HepG2 (cell line): ENCODE measurements at regions not wholly inside any gene's neighbourhood (a gene's known extent, or its start where the extent isn't known, plus 50 kb on each side); places are given as distances from the start of the nearest gene placed in this dataset.
A peak's percentile ranks its signal among the peaks of the same experiment; 100 is the strongest.

Source experiments
- AKAP8 ChIP-seq: sonication (generic); formaldehyde crosslinking; IDR thresholded peaks from 2 replicates; pipeline ENCODE4 v1.5.1; 2020; ENCODE audit warnings: mild to moderate bottlenecking, missing genetic modification reagents
- ARNTL ChIP-seq: sonication (generic); formaldehyde crosslinking; IDR thresholded peaks from 2 replicates; pipeline ENCODE4 v1.4.0; 2020; ENCODE audit warnings: mild to moderate bottlenecking, missing genetic modification reagents
- BORCS8-MEF2B ChIP-seq: sonication (generic); formaldehyde crosslinking; IDR thresholded peaks from 2 replicates; pipeline ENCODE4 v1.8.0; 2022; ENCODE audit warnings: mild to moderate bottlenecking, missing genetic modification reagents
- CHD4 ChIP-seq: fragments of 200-600 bp; sonication (generic); IDR thresholded peaks from 2 replicates; pipeline ENCODE4 v1.7.0; 2017; ENCODE audit warnings: mild to moderate bottlenecking, low read length, borderline replicate concordance
- GZF1 ChIP-seq: sonication (generic); formaldehyde crosslinking; IDR thresholded peaks from 2 replicates; pipeline ENCODE4 v1.5.1; 2020; ENCODE audit warnings: mild to moderate bottlenecking, missing genetic modification reagents
- KDM4B ChIP-seq: sonication (generic); formaldehyde crosslinking; IDR thresholded peaks from 2 replicates; pipeline ENCODE4 v1.4.0; 2020; ENCODE audit warnings: missing genetic modification reagents
- MAZ ChIP-seq, 2 experiments: sonication (generic) in 1 of 2; formaldehyde crosslinking in 1 of 2; IDR thresholded peaks; 2 replicates each; pipeline versions ENCODE4 v1.5.0 to v1.6.1; 2012 to 2020; ENCODE audit warnings: low read depth in 2 of 2, mild to moderate bottlenecking in 2 of 2, borderline replicate concordance in 1 of 2, improper control_type of control experiment in 1 of 2, low read length in 1 of 2, missing genetic modification reagents in 1 of 2, moderate library complexity in 1 of 2
- THAP11 ChIP-seq: IDR thresholded peaks from 2 replicates; pipeline ENCODE4 v1.6.1; 2016; ENCODE audit warnings: missing biosample characterization, missing genetic modification reagents
- ZBTB20 ChIP-seq: sonication (generic); formaldehyde crosslinking; IDR thresholded peaks from 2 replicates; pipeline ENCODE4 v1.8.1; 2023; ENCODE audit warnings: missing genetic modification reagents, low read depth, mild to moderate bottlenecking, borderline replicate concordance
- ZBTB7B ChIP-seq: sonication (generic); formaldehyde crosslinking; IDR thresholded peaks from 2 replicates; pipeline ENCODE4 v1.4.0; 2020; ENCODE audit warnings: missing genetic modification reagents
- ZEB1 ChIP-seq: IDR thresholded peaks from 2 replicates; pipeline ENCODE4 v1.6.1; 2012; ENCODE audit warnings: mild to moderate bottlenecking, low read depth, inconsistent platforms; ENCODE audit not compliant: insufficient replicate concordance
- ZNF251 ChIP-seq: sonication (generic); formaldehyde crosslinking; IDR thresholded peaks from 2 replicates; pipeline ENCODE4 v1.9.0; 2021; ENCODE audit warnings: mild to moderate bottlenecking, missing genetic modification reagents
- ZNF33B ChIP-seq: sonication (generic); formaldehyde crosslinking; IDR thresholded peaks from 2 replicates; pipeline ENCODE4 v1.5.1; 2020; ENCODE audit warnings: mild to moderate bottlenecking, missing genetic modification reagents
- ZNF34 ChIP-seq: sonication (generic); formaldehyde crosslinking; IDR thresholded peaks from 2 replicates; pipeline ENCODE4 v1.4.0; 2020; ENCODE audit warnings: mild to moderate bottlenecking, missing genetic modification reagents, borderline replicate concordance
- ZNF367 ChIP-seq: sonication (generic); formaldehyde crosslinking; IDR thresholded peaks from 2 replicates; pipeline ENCODE4 v1.4.0; 2020; ENCODE audit warnings: missing genetic modification reagents, borderline replicate concordance
- ZNF451 ChIP-seq: sonication (generic); formaldehyde crosslinking; IDR thresholded peaks from 2 replicates; pipeline ENCODE4 v1.5.0; 2020; ENCODE audit warnings: mild to moderate bottlenecking, missing genetic modification reagents
- ZNF562 ChIP-seq: sonication (generic); formaldehyde crosslinking; IDR thresholded peaks from 2 replicates; pipeline ENCODE4 v1.8.0; 2022; ENCODE audit warnings: missing genetic modification reagents, borderline replicate concordance
- ZNF709 ChIP-seq: sonication (generic); formaldehyde crosslinking; IDR thresholded peaks from 2 replicates; pipeline ENCODE4 v1.5.0; 2020; ENCODE audit warnings: mild to moderate bottlenecking, missing genetic modification reagents
- ZNF768 ChIP-seq: sonication (generic); formaldehyde crosslinking; IDR thresholded peaks from 2 replicates; pipeline ENCODE4 v1.4.0; 2020; ENCODE audit warnings: missing genetic modification reagents
- ZNF816 ChIP-seq: sonication (generic); formaldehyde crosslinking; IDR thresholded peaks from 2 replicates; pipeline ENCODE4 v1.8.0; 2022; ENCODE audit warnings: missing genetic modification reagents, mild to moderate bottlenecking, borderline replicate concordance
- ZNF891 ChIP-seq: sonication (generic); formaldehyde crosslinking; IDR thresholded peaks from 2 replicates; pipeline ENCODE4 v1.5.0; 2020; ENCODE audit warnings: mild to moderate bottlenecking, missing genetic modification reagents
- TF ChIP-seq, protein P1 (sequence below): sonication (generic); formaldehyde crosslinking; IDR thresholded peaks from 2 replicates; pipeline ENCODE4 v1.5.0; 2020; ENCODE audit warnings: mild to moderate bottlenecking, missing genetic modification reagents, moderate library complexity
- TF ChIP-seq, protein P2 (sequence below): sonication (generic); formaldehyde crosslinking; conservative IDR thresholded peaks from 2 replicates; pipeline ENCODE4 v1.8.1; 2023; ENCODE audit warnings: missing genetic modification reagents
- TF ChIP-seq, protein P3 (sequence below): sonication (generic); formaldehyde crosslinking; IDR thresholded peaks from 2 replicates; pipeline ENCODE4 v1.4.0; 2020; ENCODE audit warnings: missing genetic modification reagents; ENCODE audit errors: not compliant biosample characterization
- TF ChIP-seq, protein P4 (sequence below): IDR thresholded peaks from 2 replicates; pipeline ENCODE4 v1.6.1; 2016

DNA sequence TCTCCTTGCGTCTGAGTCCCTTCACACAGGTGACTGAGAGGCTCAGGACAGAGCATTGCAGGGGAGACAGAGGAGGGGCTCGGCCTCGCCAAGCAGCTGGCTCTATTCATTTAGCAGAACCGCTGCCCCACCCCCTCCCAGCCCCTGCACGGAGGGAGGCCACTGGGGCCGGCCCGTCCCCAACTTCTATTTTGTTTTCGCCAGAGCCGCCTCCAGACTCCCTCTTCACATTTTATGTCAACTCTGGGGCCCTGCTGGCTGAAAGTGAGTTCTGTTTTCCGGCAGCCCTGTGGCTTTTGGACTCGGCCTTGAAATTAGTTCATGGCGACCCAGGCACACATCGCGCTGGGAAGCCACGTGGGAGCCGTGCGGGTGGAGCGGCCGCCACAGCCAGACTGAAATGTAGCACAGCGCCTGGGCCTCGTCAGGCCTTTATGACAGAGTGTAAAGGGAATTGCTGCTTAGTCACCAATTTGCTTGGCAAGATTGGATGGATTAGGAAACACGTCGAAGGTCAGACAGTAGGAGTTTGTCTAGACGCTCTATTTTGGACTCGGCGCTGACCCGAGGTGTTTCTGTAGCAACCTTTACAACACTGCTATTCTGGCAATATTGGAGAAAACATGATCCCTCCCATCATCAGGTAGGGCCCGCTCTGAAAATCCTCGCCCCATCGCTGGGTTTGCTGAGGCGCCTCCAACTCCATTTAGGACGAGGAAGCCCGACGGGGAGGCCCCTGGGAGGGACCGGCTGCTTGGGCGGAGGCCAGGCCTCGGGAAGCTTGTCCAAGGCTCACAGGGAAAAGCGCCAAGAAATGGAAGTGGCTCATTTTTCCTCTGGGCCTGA lies 90.7 kb upstream of the CTDP1 start (continued):
- TF ChIP-seq, protein P1, sequence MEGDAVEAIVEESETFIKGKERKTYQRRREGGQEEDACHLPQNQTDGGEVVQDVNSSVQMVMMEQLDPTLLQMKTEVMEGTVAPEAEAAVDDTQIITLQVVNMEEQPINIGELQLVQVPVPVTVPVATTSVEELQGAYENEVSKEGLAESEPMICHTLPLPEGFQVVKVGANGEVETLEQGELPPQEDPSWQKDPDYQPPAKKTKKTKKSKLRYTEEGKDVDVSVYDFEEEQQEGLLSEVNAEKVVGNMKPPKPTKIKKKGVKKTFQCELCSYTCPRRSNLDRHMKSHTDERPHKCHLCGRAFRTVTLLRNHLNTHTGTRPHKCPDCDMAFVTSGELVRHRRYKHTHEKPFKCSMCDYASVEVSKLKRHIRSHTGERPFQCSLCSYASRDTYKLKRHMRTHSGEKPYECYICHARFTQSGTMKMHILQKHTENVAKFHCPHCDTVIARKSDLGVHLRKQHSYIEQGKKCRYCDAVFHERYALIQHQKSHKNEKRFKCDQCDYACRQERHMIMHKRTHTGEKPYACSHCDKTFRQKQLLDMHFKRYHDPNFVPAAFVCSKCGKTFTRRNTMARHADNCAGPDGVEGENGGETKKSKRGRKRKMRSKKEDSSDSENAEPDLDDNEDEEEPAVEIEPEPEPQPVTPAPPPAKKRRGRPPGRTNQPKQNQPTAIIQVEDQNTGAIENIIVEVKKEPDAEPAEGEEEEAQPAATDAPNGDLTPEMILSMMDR (CRISPR knock-in tag): no peak
- no peak for TF ChIP-seq AKAP8
- TF ChIP-seq MAZ (IDR thresholded peaks at IDR 0.05; ENCODE audit: borderline replicate concordance, low read depth, low read length): no peak
- TF ChIP-seq MAZ (CRISPR knock-in tag; IDR thresholded peaks at IDR 0.05; ENCODE audit: low read depth): peak; percentile 71; the same call in 1 of the 2 replicates
- TF ChIP-seq ZNF562: no peak
- no peak for TF ChIP-seq ZNF451 (CRISPR knock-in tag)
- TF ChIP-seq ZNF709 (CRISPR knock-in tag): peak; percentile 96
- peak; percentile 66; the same call in 1 of the 2 replicates for TF ChIP-seq GZF1 (CRISPR knock-in tag)
- 0 out of 2 replicates have a peak, but pooled peaks have one; percentile 44 for TF ChIP-seq ZNF34 (CRISPR knock-in tag)
- no peak for TF ChIP-seq ZNF367 (CRISPR knock-in tag)
- TF ChIP-seq ZNF816: peak; percentile 60; the same call in 1 of the 2 replicates
- peak; percentile 53; the same call in 1 of the 2 replicates for TF ChIP-seq THAP11 (CRISPR knock-in tag)
- TF ChIP-seq ZBTB20 (CRISPR knock-in tag): peak; percentile 84; the same call in 1 of the 2 replicates
- TF ChIP-seq, protein P2, sequence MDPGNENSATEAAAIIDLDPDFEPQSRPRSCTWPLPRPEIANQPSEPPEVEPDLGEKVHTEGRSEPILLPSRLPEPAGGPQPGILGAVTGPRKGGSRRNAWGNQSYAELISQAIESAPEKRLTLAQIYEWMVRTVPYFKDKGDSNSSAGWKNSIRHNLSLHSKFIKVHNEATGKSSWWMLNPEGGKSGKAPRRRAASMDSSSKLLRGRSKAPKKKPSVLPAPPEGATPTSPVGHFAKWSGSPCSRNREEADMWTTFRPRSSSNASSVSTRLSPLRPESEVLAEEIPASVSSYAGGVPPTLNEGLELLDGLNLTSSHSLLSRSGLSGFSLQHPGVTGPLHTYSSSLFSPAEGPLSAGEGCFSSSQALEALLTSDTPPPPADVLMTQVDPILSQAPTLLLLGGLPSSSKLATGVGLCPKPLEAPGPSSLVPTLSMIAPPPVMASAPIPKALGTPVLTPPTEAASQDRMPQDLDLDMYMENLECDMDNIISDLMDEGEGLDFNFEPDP (CRISPR knock-in tag): no peak
- TF ChIP-seq ZNF33B (CRISPR knock-in tag): peak; percentile 80; the same call in 1 of the 2 replicates
- 0 out of 2 replicates have a peak, but pooled peaks have one; percentile 65 for TF ChIP-seq ZNF891
- TF ChIP-seq KDM4B: peak; percentile 46; the same call in 1 of the 2 replicates
- 0 out of 2 replicates have a peak, but pooled peaks have one; percentile 70 for TF ChIP-seq ZNF251
- 0 out of 2 replicates have a peak, but pooled peaks have one; percentile 36 for TF ChIP-seq ZBTB7B (CRISPR knock-in tag)
- no peak for TF ChIP-seq ZEB1
- TF ChIP-seq CHD4: no peak
- peak; percentile 75; the same call in 1 of the 2 replicates for TF ChIP-seq ARNTL (CRISPR knock-in tag)
- TF ChIP-seq ZNF768 (CRISPR knock-in tag): peak; percentile 85
- TF ChIP-seq, protein P3, sequence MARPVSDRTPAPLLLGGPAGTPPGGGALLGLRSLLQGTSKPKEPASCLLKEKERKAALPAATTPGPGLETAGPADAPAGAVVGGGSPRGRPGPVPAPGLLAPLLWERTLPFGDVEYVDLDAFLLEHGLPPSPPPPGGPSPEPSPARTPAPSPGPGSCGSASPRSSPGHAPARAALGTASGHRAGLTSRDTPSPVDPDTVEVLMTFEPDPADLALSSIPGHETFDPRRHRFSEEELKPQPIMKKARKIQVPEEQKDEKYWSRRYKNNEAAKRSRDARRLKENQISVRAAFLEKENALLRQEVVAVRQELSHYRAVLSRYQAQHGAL: peak; percentile 58
- TF ChIP-seq, protein P4, sequence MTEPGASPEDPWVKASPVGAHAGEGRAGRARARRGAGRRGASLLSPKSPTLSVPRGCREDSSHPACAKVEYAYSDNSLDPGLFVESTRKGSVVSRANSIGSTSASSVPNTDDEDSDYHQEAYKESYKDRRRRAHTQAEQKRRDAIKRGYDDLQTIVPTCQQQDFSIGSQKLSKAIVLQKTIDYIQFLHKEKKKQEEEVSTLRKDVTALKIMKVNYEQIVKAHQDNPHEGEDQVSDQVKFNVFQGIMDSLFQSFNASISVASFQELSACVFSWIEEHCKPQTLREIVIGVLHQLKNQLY (CRISPR knock-in tag): peak; percentile 63; the same call in 1 of the 2 replicates
- TF ChIP-seq BORCS8-MEF2B (CRISPR knock-in tag): peak; percentile 92
